HG03159 (cell line): ENCODE measurements at regions not wholly inside any gene's neighbourhood (a gene's known extent, or its start where the extent isn't known, plus 50 kb on each side); places are given as distances from the start of the nearest gene placed in this dataset.
"Not testable (repeated sequence)": the region's sequence is repeated elsewhere in the genome, so short reads cannot be mapped to it uniquely, and the experiment has no call there.

ENCODE experiments used
- ATAC-seq: cut with Tn5 transposase; IDR thresholded peaks from one replicate; pipeline ENCODE4 v1.9.1; 2021; ENCODE audit warnings: mild to moderate bottlenecking, moderate library complexity; ENCODE audit not compliant: unreplicated experiment

DNA sequence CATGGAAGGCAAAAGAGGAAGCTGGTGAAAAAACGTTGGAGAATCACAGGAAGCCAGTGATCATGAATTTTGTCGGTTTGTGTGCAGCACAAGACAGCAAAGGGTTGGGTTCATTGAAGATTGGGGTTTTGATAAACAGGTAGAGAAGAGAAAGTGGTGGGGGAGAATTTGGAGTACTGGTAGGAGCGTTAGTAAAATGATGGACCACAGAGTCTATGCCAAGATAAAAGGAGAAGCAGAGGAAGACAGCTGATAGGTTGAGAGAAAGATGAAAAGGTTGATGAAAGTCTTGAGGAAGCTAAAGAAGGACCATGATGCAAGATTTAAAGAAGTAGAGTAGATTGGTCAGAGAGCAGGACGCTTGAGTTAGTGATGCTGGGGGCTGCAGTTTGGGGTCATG lies 156.8 kb upstream of the POU3F1 start:
- no peak for ATAC-seq

GRCh38 chr1:38201431-38201830 lies 154.8 kb upstream of the POU3F1 start:
- no peak for ATAC-seq

DNA sequence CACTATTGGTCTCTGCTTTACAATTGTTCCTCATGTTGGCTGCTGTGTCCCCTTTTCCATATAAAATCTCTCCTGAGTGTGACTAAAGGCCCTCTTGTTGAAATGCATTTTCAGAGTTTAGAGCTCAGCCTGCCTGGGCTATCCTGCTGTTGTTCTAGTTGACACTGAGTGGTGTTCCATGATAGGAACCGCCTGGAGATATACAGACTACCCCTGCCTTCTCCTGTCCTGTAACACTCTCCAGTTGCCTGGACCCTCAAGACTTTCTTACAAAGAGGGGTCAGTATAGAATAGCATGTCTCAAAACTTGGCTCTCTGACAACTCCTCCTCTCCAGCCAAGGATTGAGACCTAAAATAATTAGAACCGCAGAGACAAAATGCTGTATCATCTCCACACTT lies 152.0 kb upstream of the POU3F1 start:
- no peak for ATAC-seq

- ATAC-seq = no peak
Observed at GRCh38 chr1:38198099-38198498, 151.5 kb upstream of the POU3F1 start.

DNA sequence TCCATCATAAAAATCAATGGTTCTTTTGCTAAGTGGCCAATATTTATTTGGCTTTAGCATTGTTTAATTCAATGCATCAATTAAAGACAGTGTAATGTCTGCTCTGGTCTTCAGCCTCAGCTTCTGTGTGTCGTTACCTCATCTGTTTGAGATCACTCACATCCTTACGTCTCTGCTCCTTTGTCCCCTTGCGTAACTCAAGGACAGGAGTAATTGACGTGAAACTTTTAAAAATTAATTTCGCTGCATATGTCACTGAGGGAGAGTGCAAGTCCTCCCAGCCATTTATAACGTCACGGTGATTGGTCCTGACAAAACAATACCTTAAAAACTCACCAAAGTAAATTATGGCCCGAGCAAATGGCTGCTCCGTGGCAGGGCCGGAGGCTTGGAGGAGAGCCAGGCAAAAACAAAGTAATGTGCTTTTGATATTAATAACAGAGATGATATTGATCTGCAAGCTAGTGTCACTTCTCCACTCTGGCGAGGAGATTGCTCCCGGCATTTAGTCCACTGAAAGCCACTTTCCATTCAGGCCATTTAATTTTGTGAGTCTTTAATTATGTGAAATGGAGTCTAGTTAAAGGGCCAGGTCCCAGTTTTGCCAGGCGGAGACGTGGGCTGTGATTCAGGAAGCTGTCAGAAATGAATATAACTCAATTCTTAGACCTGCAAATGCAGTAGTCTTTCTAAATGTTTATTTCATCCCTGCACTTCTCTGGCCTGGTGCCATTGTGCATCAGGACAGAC lies 150.9 kb upstream of the POU3F1 start:
- ATAC-seq = no peak

GRCh38 chr1:38194472-38194871 lies 147.9 kb upstream of the POU3F1 start:
- no peak for ATAC-seq

- no peak for ATAC-seq
Observed at GRCh38 chr1:38193040-38193439, 146.4 kb upstream of the POU3F1 start.

DNA sequence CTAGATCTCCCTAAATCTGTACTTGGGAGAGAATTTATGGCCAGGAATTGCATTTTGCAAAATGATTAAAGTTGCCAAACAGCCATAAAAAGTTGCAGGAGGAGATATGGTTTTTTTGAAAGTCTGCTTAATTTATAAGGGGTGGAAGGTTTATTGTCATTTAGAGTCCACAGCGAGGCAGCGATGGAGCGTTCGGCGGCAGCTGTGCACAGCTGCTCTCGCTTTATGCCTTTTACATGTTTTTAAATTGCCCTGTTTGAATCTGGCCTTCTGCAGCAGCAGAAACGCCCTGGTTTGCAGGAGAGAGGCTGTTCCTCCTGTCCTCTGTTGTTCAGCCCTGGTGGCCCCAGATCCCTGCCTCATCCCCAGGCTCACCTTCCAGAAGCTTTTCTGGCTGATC lies 144.9 kb upstream of the POU3F1 start:
- no peak for ATAC-seq

DNA sequence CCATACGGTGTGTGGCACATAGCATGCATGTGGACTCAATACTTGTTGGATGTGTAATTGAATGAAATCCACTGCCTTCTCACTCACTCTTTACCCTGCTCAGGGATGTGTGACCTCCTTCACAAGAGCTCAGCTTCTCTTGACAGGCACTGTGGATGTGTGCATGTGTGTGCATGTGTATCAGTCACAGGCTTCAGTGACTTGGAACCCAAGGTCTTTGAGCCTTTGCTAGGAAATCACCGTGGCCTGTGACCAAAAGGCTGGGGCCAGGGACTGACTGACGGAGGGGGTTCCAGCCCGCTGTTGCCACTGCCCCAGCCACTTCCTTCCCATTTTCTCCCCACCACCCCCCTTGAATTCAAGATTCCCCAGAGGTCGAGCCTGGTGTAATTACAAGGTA lies 144.4 kb upstream of the POU3F1 start:
- ATAC-seq = no peak

- ATAC-seq = no peak
Observed at GRCh38 chr1:38187552-38187951, 141.0 kb upstream of the POU3F1 start.

GRCh38 chr1:38186566-38186965 lies 140.0 kb upstream of the POU3F1 start:
- no peak for ATAC-seq

DNA sequence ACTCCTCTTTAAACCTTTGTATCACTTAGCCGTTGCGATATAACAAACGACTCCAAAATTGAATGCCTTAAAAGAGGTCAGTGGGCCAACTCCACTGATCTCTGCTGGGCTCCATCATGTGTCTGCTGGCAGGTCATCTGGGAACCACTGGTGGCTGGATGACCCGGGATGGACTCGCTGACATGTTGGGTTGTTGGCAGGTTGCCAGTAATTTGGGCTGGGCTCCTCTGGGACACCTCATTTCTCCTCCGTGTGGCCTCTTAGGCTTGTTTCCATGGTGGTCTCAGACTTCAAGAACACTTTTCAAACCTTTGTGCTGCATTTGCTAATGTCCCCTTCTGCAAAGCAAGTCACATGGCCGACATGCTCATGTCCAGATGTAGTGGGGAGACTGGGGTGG lies 139.3 kb upstream of the POU3F1 start:
- no peak for ATAC-seq

DNA sequence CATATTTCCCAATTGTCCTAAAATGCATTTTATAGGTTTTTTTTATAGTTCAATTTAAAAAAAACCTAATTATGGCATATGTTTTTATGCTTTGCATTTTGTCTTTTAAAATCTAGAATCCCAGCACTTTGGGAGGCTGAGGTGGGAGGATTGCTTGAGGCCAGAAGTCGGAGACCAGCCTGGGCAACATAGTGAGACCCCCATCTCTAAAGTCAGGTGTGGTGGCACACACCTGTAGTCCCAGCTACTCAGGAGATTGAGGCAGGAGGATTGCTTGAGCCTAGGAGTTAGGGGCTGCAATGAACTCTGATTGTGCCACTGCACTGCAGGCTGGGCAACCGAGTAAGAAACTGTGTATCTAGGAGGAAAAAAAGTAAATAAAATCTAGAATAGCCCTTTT lies 137.2 kb upstream of the POU3F1 start:
- no peak for ATAC-seq

GRCh38 chr1:38183096-38183495 lies 136.5 kb upstream of the POU3F1 start:
- ATAC-seq = no peak

GRCh38 chr1:38180388-38180787 lies 133.8 kb upstream of the POU3F1 start:
- ATAC-seq = not testable (repeated sequence)

- ATAC-seq = no peak
Observed at GRCh38 chr1:38179483-38179882, 132.9 kb upstream of the POU3F1 start.

DNA sequence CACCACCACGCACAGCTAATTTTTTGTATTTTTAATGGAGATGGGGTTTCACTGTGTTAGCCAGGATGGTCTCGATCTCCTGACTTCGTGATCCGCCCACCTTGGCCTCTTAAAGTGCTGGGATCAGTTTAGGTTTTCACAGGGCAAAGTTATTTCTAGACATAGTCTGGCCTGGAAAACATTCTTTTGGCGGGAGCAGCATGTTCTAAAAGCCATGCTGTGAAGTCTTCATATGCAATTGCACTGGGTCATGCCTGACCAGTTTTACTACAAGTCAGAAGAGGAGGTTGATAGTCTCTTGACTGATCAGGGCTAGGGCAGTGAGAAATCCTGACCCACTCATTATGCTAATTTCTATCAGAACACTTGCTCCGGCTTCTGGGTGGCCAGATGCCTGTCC lies 131.6 kb upstream of the POU3F1 start:
- no peak for ATAC-seq

DNA sequence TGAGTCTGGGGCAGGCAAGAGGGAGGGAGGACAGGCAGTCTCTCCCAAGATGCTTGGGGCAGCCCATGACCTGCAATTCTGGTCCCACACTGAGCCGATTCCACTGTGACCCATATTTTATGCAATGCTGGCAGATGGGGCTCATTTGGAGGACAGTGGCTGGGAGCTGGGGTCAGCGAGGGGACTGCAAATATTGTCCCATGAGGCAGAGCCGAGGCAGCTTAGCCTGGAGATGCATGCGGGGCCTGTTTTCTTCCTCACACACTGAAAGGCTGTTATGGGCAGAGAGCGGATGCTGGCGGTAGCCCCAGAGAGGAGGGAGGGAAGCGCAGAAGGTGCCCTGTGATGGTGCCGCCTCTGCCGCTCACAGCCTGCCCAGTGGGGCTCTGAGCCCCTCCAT lies 128.5 kb upstream of the POU3F1 start:
- no peak for ATAC-seq

DNA sequence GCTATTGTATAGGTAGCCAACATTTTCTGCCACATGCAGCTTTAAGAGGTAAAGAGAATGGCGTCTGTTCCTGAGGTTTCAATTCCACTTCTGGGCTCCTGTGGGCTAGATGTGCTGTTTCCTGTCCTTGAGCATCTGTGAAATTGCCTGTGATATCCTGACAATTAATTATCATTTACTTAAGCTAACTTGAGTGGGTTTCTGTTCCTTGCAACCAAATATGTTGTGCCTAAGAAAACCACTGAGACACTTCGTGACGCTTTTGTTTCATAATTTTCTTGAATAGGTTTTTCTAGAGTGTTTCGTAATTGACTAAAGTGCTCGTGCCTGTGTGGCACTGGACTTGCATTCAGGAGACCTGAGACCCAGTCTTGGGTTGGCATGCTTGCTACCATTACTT lies 127.3 kb upstream of the POU3F1 start:
- ATAC-seq = no peak

- ATAC-seq = no peak
Observed at GRCh38 chr1:38173157-38173831, 126.7 kb upstream of the POU3F1 start.

- no peak for ATAC-seq
Observed at GRCh38 chr1:38169121-38169520, 122.5 kb upstream of the POU3F1 start.

- no peak for ATAC-seq
Observed at GRCh38 chr1:38168365-38168764, 121.8 kb upstream of the POU3F1 start.

DNA sequence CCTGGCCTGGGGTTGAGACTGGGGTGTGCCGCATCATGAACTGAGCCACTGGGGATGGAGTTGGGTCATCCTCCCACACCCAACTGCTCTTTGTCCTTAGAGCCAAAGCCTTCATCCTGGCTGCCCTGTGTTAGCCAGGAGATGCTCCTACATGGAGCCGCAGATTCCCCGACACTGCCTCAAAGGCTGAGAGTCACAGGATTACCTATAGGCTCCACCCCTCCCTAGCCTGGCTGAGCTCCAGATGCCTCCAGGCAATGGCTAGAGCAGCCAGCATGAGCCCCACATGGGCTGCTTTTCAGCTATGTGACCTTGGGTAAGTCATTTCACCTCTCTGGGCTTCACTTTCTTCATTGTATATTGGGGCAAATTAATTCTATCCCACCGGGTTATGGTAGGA lies 119.9 kb upstream of the POU3F1 start:
- ATAC-seq = no peak
